ENCODE measurements at regions not wholly inside any gene's neighbourhood (a gene's known extent, or its start where the extent isn't known, plus 50 kb on each side); places are given as distances from the start of the nearest gene placed in this dataset.
A peak's percentile ranks its signal among the peaks of the same experiment; 100 is the strongest.

- H3K9me3 ChIP-seq: no peaks in the 10 kb centered on the region
- H3K4me1 ChIP-seq: no peaks in the 10 kb centered on the region
- DNase-seq (no peak), ATAC-seq (no peak)
- intact Hi-C loops (cut with DNase I): no loop called here
- no peaks in the 10 kb centered on the region for H3K27me3 ChIP-seq
- no peaks in the 10 kb centered on the region for H3K36me3 ChIP-seq
- no peak for TF ChIP-seq CTCF (IDR thresholded peaks at IDR 0.05)
- H3K4me3 ChIP-seq: no peak overlapping the region
- H3K27ac ChIP-seq: no peak overlapping the region
Observed at GRCh38 chr3:178397836-178398235, 138.4 kb upstream of the KCNMB2 start.

GRCh38 chr3:178404961-178405360 lies 131.3 kb upstream of the KCNMB2 start:
- DNase-seq (no peak), ATAC-seq (no peak)
- Histone ChIP-seq H3K9me3 (no peaks in the 10 kb centered on the region), H3K36me3 (no peaks in the 10 kb centered on the region), H3K27me3 (no peaks in the 10 kb centered on the region), H3K27ac (peak overlapping the region in 1 of 2 donors; percentile 45), H3K4me1 (no peaks in the 10 kb centered on the region), H3K4me3 (no peak overlapping the region)
- intact Hi-C loops (cut with DNase I): no loop called here
- no peak for TF ChIP-seq CTCF (IDR thresholded peaks at IDR 0.05)

GRCh38 chr3:178405531-178405930 lies 130.7 kb upstream of the KCNMB2 start:
- H3K4me1 ChIP-seq: no peaks in the 10 kb centered on the region
- peak in 1 of 4 donors; percentile 43 for DNase-seq
- ATAC-seq: no peak
- no peaks in the 10 kb centered on the region for H3K36me3 ChIP-seq
- intact Hi-C loops (cut with DNase I): no loop called here
- H3K27ac ChIP-seq: peak overlapping the region in 1 of 2 donors; percentile 45
- H3K4me3 ChIP-seq: no peak overlapping the region
- no peak for TF ChIP-seq CTCF (IDR thresholded peaks at IDR 0.05)
- no peaks in the 10 kb centered on the region for H3K27me3 ChIP-seq
- H3K9me3 ChIP-seq: no peaks in the 10 kb centered on the region

- Histone ChIP-seq H3K4me3 (no peak overlapping the region), H3K27ac (no peak overlapping the region), H3K36me3 (no peaks in the 10 kb centered on the region), H3K4me1 (no peaks in the 10 kb centered on the region), H3K27me3 (no peaks in the 10 kb centered on the region), H3K9me3 (no peaks in the 10 kb centered on the region)
- intact Hi-C loops (cut with DNase I): no loop called here
- TF ChIP-seq CTCF (IDR thresholded peaks at IDR 0.05): no peak
- ATAC-seq (peak; percentile 14), DNase-seq (no peak)
Observed at GRCh38 chr3:178406206-178406605, 130.0 kb upstream of the KCNMB2 start.

GRCh38 chr3:178415384-178415783 lies 120.9 kb upstream of the KCNMB2 start:
- no peak for TF ChIP-seq CTCF (IDR thresholded peaks at IDR 0.05)
- ATAC-seq (no peak), DNase-seq (peak in 1 of 4 donors; percentile 28)
- Histone ChIP-seq H3K27me3 (no peaks in the 10 kb centered on the region), H3K9me3 (no peaks in the 10 kb centered on the region), H3K36me3 (no peaks in the 10 kb centered on the region), H3K4me1 (no peaks in the 10 kb centered on the region), H3K27ac (no peak overlapping the region), H3K4me3 (no peak overlapping the region)
- intact Hi-C loops (cut with DNase I): no loop called here
